Adrenal gland (tissue), 9 donors: ENCODE measurements at regions not wholly inside any gene's neighbourhood (a gene's known extent, or its start where the extent isn't known, plus 50 kb on each side); places are given as distances from the start of the nearest gene placed in this dataset.

Experiments
- DNase-seq, 7 donors: peaks; one replicate each; pipeline ENCODE4 v3.0.0-alpha.2; 2019 to 2020
- H3K27ac ChIP-seq, 5 donors: fragments of 200-600 bp; sonication (generic) in 4 of 5; 1 replicate in 3 of 5; 2 replicates in 2 of 5; pipeline versions ENCODE4 v1.5.1 to v1.8.0; 2016 to 2020; ENCODE audit warnings: mild to moderate bottlenecking in 1 of 5
- H3K27me3 ChIP-seq: fragments of 200-600 bp; 2 replicates; pipeline ENCODE4 v1.8.0; 2021
- H3K36me3 ChIP-seq, 2 donors: fragments of 200-600 bp; replicated peaks in 1 of 2; 1 replicate in 1 of 2; 2 replicates in 1 of 2; pipeline versions ENCODE4 v1.5.1 to v1.8.0; 2018 to 2022
- H3K4me1 ChIP-seq, 2 donors: fragments of 200-600 bp; replicated peaks in 1 of 2; 1 replicate in 1 of 2; 2 replicates in 1 of 2; pipeline versions ENCODE4 v1.5.1 to v1.8.0; 2018 to 2021
- H3K4me3 ChIP-seq, 4 donors: fragments of 200-600 bp; sonication (generic) in 3 of 4; one replicate each; pipeline ENCODE4 v1.5.1; 2016 to 2018
- H3K9me3 ChIP-seq, 3 donors: fragments of 200-600 bp; sonication (generic) in 1 of 3; replicated peaks in 1 of 3; 1 replicate in 2 of 3; 2 replicates in 1 of 3; pipeline versions ENCODE4 v1.5.1 to v1.8.0; 2016 to 2021
- CTCF ChIP-seq, 6 experiments: fragments of 450-650 bp in 4 of 6; fragments of 200-600 bp in 2 of 6; sonication (generic) in 1 of 6; IDR thresholded peaks; 1 replicate in 5 of 6; 2 replicates in 1 of 6; pipeline versions ENCODE4 v1.5.1 to v1.8.0; 2016 to 2021; ENCODE audit warnings: antibody characterized with exemption in 6 of 6, mild to moderate bottlenecking in 2 of 6, moderate library complexity in 1 of 6
- POLR2A ChIP-seq, 2 donors: fragments of 450-650 bp; IDR thresholded peaks; one replicate each; pipeline ENCODE4 v1.6.1; 2017; ENCODE audit warnings: antibody characterized with exemption in 2 of 2, mild to moderate bottlenecking in 2 of 2, moderate library complexity in 1 of 2
- WGBS, 4 donors: extraction: QIAGEN DNeasy Blood & Tissue Kit in 2 of 4; methylation state at CpG; one replicate each; pipeline versions ENCODE4 v1.1.5 to v1.1.7; 2013 to 2017; 5-methylcytosine and 5-hydroxymethylcytosine counted together
- intact Hi-C, 2 donors: fragments of 100-400 bp; cut with DNase I; formaldehyde crosslinking; loops; one replicate each; pipeline versions ENCODE4 v1.14.1 to v1.15.0; 2022 to 2023
- donor health status: healthy with polysubstance abuse.
- donor health status: Bipolar disorder and iron deficiency.
- donor health status: DM: yes; HTN: yes; CAD: no.
- donor health status: DM: no; HTN: no; CAD: no.
- donor health status: DM: no; HTN: no; CAD: no.

GRCh38 chr17:72049914-72050313 is 70.9 kb upstream of the SOX9 start:
- no peaks in the 10 kb centered on the region for H3K36me3 ChIP-seq
- H3K4me1 ChIP-seq = no peaks in the 10 kb centered on the region
- H3K9me3 ChIP-seq = no peaks in the 10 kb centered on the region
- intact Hi-C loops = no loop called here
- no peak for DNase-seq
- H3K27ac ChIP-seq = no peak overlapping the region
- no peak for TF ChIP-seq POLR2A (IDR thresholded peaks at IDR 0.05)
- no peak for TF ChIP-seq CTCF (IDR thresholded peaks at IDR 0.05)
- WGBS, 4 donors = 84 to 93% (median 87%) methylated on average over 2 of the region's 2 CpGs
- H3K4me3 ChIP-seq = no peak overlapping the region
- H3K27me3 ChIP-seq = no peaks in the 10 kb centered on the region

- no peak overlapping the region for H3K4me3 ChIP-seq
- no peak for DNase-seq
- WGBS, 4 donors = 16 to 20% (median 17%) methylated on average over 11 of the region's 11 CpGs
- intact Hi-C loops = no loop called here
- no peaks in the 10 kb centered on the region for H3K27me3 ChIP-seq
- no peaks in the 10 kb centered on the region for H3K36me3 ChIP-seq
- TF ChIP-seq CTCF (IDR thresholded peaks at IDR 0.05) (no peak), POLR2A (IDR thresholded peaks at IDR 0.05) (no peak)
- no peaks in the 10 kb centered on the region for H3K9me3 ChIP-seq
- H3K27ac ChIP-seq = no peak overlapping the region
- H3K4me1 ChIP-seq = no peaks in the 10 kb centered on the region
Measured at GRCh38 chr17:72053036-72053435, 67.8 kb upstream of the SOX9 start.

- intact Hi-C loops = no loop called here
- WGBS, 4 donors = 9 to 28% (median 20%) methylated on average over 12 of the region's 12 CpGs
- TF ChIP-seq CTCF (IDR thresholded peaks at IDR 0.05) (no peak), POLR2A (IDR thresholded peaks at IDR 0.05) (no peak)
- Histone ChIP-seq H3K27ac (no peak overlapping the region), H3K4me3 (no peak overlapping the region), H3K27me3 (no peaks in the 10 kb centered on the region), H3K36me3 (no peaks in the 10 kb centered on the region), H3K4me1 (no peaks in the 10 kb centered on the region), H3K9me3 (no peaks in the 10 kb centered on the region)
- no peak for DNase-seq
Measured at GRCh38 chr17:72053449-72053848, 67.4 kb upstream of the SOX9 start.

GRCh38 chr17:72056155-72056554 is 64.7 kb upstream of the SOX9 start:
- TF ChIP-seq POLR2A (IDR thresholded peaks at IDR 0.05) (no peak), CTCF (IDR thresholded peaks at IDR 0.05) (no peak)
- Histone ChIP-seq H3K27ac (no peak overlapping the region), H3K9me3 (no peaks in the 10 kb centered on the region), H3K4me1 (no peaks in the 10 kb centered on the region), H3K27me3 (no peaks in the 10 kb centered on the region), H3K4me3 (no peak overlapping the region), H3K36me3 (no peaks in the 10 kb centered on the region)
- DNase-seq = no peak
- 86 to 95% (median 92%) methylated on average over 4 of the region's 4 CpGs for WGBS, 4 donors
- intact Hi-C loops = no loop called here
